ENCODE measurements at regions not wholly inside any gene's neighbourhood (a gene's known extent, or its start where the extent isn't known, plus 50 kb on each side); places are given as distances from the start of the nearest gene placed in this dataset.
"Not testable (repeated sequence)": the region's sequence is repeated elsewhere in the genome, so short reads cannot be mapped to it uniquely, and the experiment has no call there.

DNA sequence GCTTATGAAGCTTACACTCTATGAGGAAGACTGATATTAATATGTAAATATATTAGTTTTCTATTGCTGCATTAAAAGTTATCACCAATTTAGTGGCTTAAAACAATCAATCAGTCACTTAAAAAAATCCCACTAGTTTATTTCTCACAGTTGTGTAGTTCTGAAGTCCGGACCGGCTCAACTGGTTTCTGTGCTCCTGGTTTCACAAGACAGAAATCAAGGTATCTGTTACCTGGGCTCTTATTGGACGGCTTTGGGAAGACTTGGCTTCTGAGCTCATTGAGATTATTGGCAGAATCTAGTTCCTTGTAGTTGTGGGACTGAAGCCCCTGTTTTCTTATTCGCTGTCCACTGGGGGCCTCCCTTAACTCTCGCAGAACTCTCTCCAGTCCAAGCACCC lies 343.0 kb downstream of the RAB38 start:
- Mint-ChIP-seq H3K27me3 (no peaks in the 10 kb centered on the region), H3K4me3 (no peak overlapping the region), H3K27ac (no peak overlapping the region), H3K36me3 (ENCODE audit: low read depth) (no peaks in the 10 kb centered on the region), H3K4me1 (no peaks in the 10 kb centered on the region)
- DNase-seq (no peak), ATAC-seq (no peak)
- no peaks in the 10 kb centered on the region for H3K9me3 ChIP-seq (ENCODE audit: control insufficient read depth, low read length, poor library complexity, severe bottlenecking)

GRCh38 chr11:87820011-87820410 lies 355.2 kb downstream of the RAB38 start:
- ATAC-seq, result no peak
- H3K36me3 Mint-ChIP-seq (ENCODE audit: low read depth), result no peaks in the 10 kb centered on the region
- H3K4me3 Mint-ChIP-seq, result no peak overlapping the region
- DNase-seq, result no peak
- H3K4me1 Mint-ChIP-seq, result no peaks in the 10 kb centered on the region
- no peak overlapping the region for H3K27ac Mint-ChIP-seq
- H3K27me3 Mint-ChIP-seq, result no peaks in the 10 kb centered on the region
- H3K9me3 ChIP-seq (ENCODE audit: control insufficient read depth, low read length, poor library complexity, severe bottlenecking), result no peaks in the 10 kb centered on the region

- Mint-ChIP-seq H3K4me1 (no peaks in the 10 kb centered on the region), H3K4me3 (no peak overlapping the region), H3K36me3 (ENCODE audit: low read depth) (no peaks in the 10 kb centered on the region), H3K27me3 (no peaks in the 10 kb centered on the region), H3K27ac (no peak overlapping the region)
- no peak for DNase-seq
- ATAC-seq, result no peak
- no peaks in the 10 kb centered on the region for H3K9me3 ChIP-seq (ENCODE audit: control insufficient read depth, low read length, poor library complexity, severe bottlenecking)
These were observed 356.1 kb downstream of the RAB38 start for GRCh38 chr11:87819151-87819550.

DNA sequence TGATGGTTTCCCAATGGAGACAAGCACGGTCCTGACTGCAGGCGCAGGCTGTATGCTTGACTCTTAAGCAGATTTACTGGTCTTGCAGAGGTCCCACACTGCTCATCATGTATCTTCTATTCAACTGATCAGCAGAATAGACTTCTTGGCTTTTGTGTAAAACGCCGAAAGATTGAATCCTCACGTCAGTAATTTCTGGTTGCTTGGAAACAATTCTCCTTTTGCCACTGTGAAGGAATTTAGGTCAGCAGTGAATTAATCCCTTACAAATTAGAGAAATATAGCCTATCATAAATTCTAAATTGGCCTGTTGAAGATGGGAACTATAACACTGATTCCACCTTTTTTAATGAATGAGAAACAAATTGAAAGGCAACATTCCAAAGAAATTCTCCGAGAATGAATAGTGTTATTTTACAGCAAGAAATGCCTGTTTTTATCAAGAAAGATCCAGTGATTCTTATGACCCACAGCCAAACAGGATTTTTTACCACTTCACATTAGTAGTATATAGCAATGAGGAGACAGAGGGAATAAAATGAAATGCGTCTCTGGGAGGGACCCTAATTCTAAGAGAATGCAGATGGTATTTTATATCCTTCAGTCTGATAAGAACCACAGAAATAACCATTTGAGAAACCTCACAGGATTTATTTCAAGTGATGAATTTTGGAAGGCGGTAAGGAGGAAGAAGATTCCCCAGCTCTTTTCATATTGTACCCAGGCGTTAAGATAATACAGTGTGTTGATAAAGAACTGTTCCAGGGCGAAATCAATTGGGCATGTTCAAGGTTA lies 362.5 kb downstream of the RAB38 start:
- Mint-ChIP-seq H3K4me1 (no peaks in the 10 kb centered on the region), H3K36me3 (ENCODE audit: low read depth) (no peaks in the 10 kb centered on the region), H3K4me3 (no peak overlapping the region), H3K27me3 (no peaks in the 10 kb centered on the region), H3K27ac (no peak overlapping the region)
- DNase-seq, result no peak
- no peak for ATAC-seq
- H3K9me3 ChIP-seq (ENCODE audit: control insufficient read depth, low read length, poor library complexity, severe bottlenecking), result no peaks in the 10 kb centered on the region

DNA sequence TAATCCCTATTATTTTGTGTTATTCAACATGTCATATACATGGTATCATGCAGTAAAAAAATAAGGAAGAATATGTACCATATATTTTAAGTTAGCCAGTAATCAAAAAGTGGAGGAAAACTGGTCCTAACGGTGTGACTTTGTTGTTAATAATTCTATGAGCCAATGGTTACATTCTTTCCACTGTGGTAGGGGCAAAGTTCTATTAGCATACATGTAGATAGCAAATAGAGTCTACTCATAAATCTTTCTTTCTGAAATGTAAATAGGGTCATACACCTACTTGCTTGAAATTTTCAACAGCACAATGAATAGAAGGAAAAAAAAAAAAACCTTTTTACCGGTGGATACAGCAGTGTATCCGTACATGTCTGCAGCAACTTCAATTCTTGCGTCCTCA lies 364.8 kb downstream of the RAB38 start:
- Mint-ChIP-seq H3K27ac (no peak overlapping the region), H3K27me3 (no peaks in the 10 kb centered on the region), H3K36me3 (ENCODE audit: low read depth) (no peaks in the 10 kb centered on the region), H3K4me1 (no peaks in the 10 kb centered on the region), H3K4me3 (no peak overlapping the region)
- no peak for DNase-seq
- ATAC-seq, result no peak
- H3K9me3 ChIP-seq (ENCODE audit: control insufficient read depth, low read length, poor library complexity, severe bottlenecking), result no peaks in the 10 kb centered on the region

- Mint-ChIP-seq H3K27me3 (no peaks in the 10 kb centered on the region), H3K36me3 (ENCODE audit: low read depth) (no peaks in the 10 kb centered on the region), H3K4me1 (no peaks in the 10 kb centered on the region), H3K27ac (no peak overlapping the region), H3K4me3 (no peak overlapping the region)
- no peaks in the 10 kb centered on the region for H3K9me3 ChIP-seq (ENCODE audit: control insufficient read depth, low read length, poor library complexity, severe bottlenecking)
- ATAC-seq (no peak), DNase-seq (no peak)
These were observed 366.0 kb downstream of the RAB38 start for GRCh38 chr11:87809256-87809655.

GRCh38 chr11:87804176-87804575 lies 371.1 kb downstream of the RAB38 start:
- Mint-ChIP-seq H3K27ac (no peak overlapping the region), H3K4me1 (no peaks in the 10 kb centered on the region), H3K36me3 (ENCODE audit: low read depth) (no peaks in the 10 kb centered on the region), H3K27me3 (no peaks in the 10 kb centered on the region), H3K4me3 (no peak overlapping the region)
- no peaks in the 10 kb centered on the region for H3K9me3 ChIP-seq (ENCODE audit: control insufficient read depth, low read length, poor library complexity, severe bottlenecking)
- DNase-seq, result no peak
- no peak for ATAC-seq

GRCh38 chr11:87803748-87804147 lies 371.5 kb downstream of the RAB38 start:
- no peaks in the 10 kb centered on the region for H3K36me3 Mint-ChIP-seq (ENCODE audit: low read depth)
- no peak for DNase-seq
- no peaks in the 10 kb centered on the region for H3K4me1 Mint-ChIP-seq
- H3K9me3 ChIP-seq (ENCODE audit: control insufficient read depth, low read length, poor library complexity, severe bottlenecking), result no peaks in the 10 kb centered on the region
- no peak overlapping the region for H3K4me3 Mint-ChIP-seq
- no peak for ATAC-seq
- H3K27me3 Mint-ChIP-seq, result no peaks in the 10 kb centered on the region
- no peak overlapping the region for H3K27ac Mint-ChIP-seq

GRCh38 chr11:87784862-87785261 lies 390.4 kb downstream of the RAB38 start:
- not testable (repeated sequence) for H3K36me3 Mint-ChIP-seq (ENCODE audit: low read depth)

DNA sequence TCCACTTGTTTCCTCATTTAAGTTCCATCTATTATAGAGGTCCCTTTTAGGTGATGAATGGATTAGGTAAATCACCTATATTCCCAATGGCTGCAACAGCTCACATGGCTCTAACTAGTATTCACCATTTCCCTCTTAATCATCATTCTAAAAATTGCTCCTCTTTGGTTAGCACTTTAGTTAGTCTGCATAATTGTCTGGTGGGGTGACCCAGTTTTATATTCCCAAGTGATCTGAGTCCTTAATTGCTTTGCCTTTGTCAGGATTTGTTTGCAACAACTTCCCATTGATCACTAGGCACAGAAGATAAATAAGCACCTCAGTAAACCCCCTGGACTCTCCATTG lies 395.2 kb downstream of the RAB38 start:
- Mint-ChIP-seq H3K27ac (no peak overlapping the region), H3K27me3 (no peaks in the 10 kb centered on the region), H3K4me1 (no peaks in the 10 kb centered on the region), H3K4me3 (no peak overlapping the region), H3K36me3 (ENCODE audit: low read depth) (no peaks in the 10 kb centered on the region)
- H3K9me3 ChIP-seq (ENCODE audit: control insufficient read depth, low read length, poor library complexity, severe bottlenecking), result no peaks in the 10 kb centered on the region
- DNase-seq, result no peak
- no peak for ATAC-seq

More at GRCh38 chr11:87784862-87785261, 390.4 kb downstream of the RAB38 start:
- ATAC-seq; H3K9me3 ChIP-seq (ENCODE audit: control insufficient read depth, low read length, poor library complexity, severe bottlenecking); H3K27me3 Mint-ChIP-seq; H3K4me1 Mint-ChIP-seq; H3K27ac Mint-ChIP-seq; DNase-seq; H3K4me3 Mint-ChIP-seq: not testable (repeated sequence)

DNA sequence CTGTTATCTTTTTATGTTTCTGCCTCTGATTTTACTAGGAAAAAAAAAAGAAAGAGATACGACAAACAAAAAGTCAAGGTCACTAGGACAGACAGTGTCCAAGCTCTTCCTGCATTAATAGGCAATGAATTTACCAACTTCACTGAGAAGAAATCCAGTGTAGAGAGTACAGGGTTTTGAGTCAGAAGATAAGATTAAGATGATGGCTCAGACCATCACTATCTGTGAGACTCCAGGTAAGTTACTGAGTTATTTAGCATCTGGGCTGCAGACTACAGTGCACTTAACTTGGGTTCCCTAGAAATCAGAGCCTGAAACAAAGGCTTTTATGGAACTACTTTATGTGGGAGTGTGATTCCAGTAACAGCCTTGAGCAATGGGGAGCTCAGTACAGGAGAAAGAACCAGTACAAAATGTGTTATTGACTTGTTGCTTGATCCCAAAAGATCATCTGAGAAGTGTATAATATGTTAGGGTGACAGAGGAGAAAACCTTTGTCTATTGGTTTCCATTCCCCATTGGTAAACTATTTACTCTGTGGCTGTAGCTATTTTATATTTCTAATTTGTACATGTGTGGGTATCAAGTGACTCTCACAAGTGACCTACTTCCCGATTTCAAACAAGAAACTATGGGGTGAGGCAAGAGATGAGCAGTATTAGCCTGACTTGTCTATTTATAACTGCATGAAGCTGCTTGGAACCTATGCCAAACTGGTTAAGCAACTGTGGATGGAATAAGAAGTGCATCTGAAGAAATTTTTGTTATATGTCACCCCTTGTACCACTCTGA lies 395.8 kb downstream of the RAB38 start:
- H3K27me3 Mint-ChIP-seq, result no peaks in the 10 kb centered on the region
- no peak for ATAC-seq

DNA sequence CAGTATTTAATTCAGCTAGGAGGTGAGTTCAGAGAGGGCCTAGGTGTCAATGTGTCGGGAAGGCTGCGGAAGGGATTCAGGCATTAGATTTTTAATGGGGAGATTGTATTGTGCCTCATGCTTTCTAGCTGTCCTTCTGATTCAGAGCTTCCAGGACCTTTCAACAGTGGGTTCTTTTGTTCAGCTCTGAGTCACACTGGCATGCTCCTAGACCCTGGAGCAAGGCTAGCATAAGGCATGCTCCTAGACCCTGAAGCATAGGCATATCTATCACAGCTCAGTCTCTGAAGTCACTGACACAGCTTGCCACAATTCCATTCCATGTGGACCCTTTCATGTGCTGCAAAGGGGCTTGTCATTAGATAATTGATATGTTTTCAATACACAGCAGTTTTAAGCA lies 396.9 kb downstream of the RAB38 start:
- no peaks in the 10 kb centered on the region for H3K9me3 ChIP-seq (ENCODE audit: control insufficient read depth, low read length, poor library complexity, severe bottlenecking)
- Mint-ChIP-seq H3K36me3 (ENCODE audit: low read depth) (no peaks in the 10 kb centered on the region), H3K4me3 (no peak overlapping the region), H3K4me1 (no peaks in the 10 kb centered on the region), H3K27ac (no peak overlapping the region), H3K27me3 (no peaks in the 10 kb centered on the region)
- DNase-seq (no peak), ATAC-seq (no peak)

More for the DNA sequence above, 395.8 kb downstream of the RAB38 start:
- no peaks in the 10 kb centered on the region for H3K36me3 Mint-ChIP-seq (ENCODE audit: low read depth)
- H3K27ac Mint-ChIP-seq, result no peak overlapping the region
- DNase-seq, result no peak
- no peaks in the 10 kb centered on the region for H3K4me1 Mint-ChIP-seq
- H3K9me3 ChIP-seq (ENCODE audit: control insufficient read depth, low read length, poor library complexity, severe bottlenecking), result no peaks in the 10 kb centered on the region
- H3K4me3 Mint-ChIP-seq, result no peak overlapping the region

- Mint-ChIP-seq H3K4me1 (no peaks in the 10 kb centered on the region), H3K27me3 (no peaks in the 10 kb centered on the region), H3K4me3 (no peak overlapping the region), H3K27ac (no peak overlapping the region), H3K36me3 (ENCODE audit: low read depth) (no peaks in the 10 kb centered on the region)
- no peak for ATAC-seq
- no peak for DNase-seq
- no peaks in the 10 kb centered on the region for H3K9me3 ChIP-seq (ENCODE audit: control insufficient read depth, low read length, poor library complexity, severe bottlenecking)
These were observed 400.2 kb downstream of the RAB38 start for GRCh38 chr11:87775036-87775435.

- H3K36me3 Mint-ChIP-seq (ENCODE audit: low read depth), result no peaks in the 10 kb centered on the region
- no peak for ATAC-seq
These were observed 405.6 kb downstream of the RAB38 start for GRCh38 chr11:87769661-87770060.

More at GRCh38 chr11:87769661-87770060, 405.6 kb downstream of the RAB38 start:
- H3K4me3 Mint-ChIP-seq, result no peak overlapping the region
- H3K4me1 Mint-ChIP-seq, result no peaks in the 10 kb centered on the region
- no peaks in the 10 kb centered on the region for H3K9me3 ChIP-seq (ENCODE audit: control insufficient read depth, low read length, poor library complexity, severe bottlenecking)
- DNase-seq, result no peak
- no peak overlapping the region for H3K27ac Mint-ChIP-seq
- no peaks in the 10 kb centered on the region for H3K27me3 Mint-ChIP-seq

Data from T-helper 17 cell (primary cell).